HG03196 (cell line): ENCODE measurements at regions not wholly inside any gene's neighbourhood (a gene's known extent, or its start where the extent isn't known, plus 50 kb on each side); places are given as distances from the start of the nearest gene placed in this dataset.
A peak's percentile ranks its signal among the peaks of the same experiment; 100 is the strongest.
"Not testable (repeated sequence)": the region's sequence is repeated elsewhere in the genome, so short reads cannot be mapped to it uniquely, and the experiment has no call there.

ENCODE experiments used
- ATAC-seq: cut with Tn5 transposase; IDR thresholded peaks from one replicate; pipeline ENCODE4 v1.9.1; 2021; ENCODE audit not compliant: unreplicated experiment

DNA sequence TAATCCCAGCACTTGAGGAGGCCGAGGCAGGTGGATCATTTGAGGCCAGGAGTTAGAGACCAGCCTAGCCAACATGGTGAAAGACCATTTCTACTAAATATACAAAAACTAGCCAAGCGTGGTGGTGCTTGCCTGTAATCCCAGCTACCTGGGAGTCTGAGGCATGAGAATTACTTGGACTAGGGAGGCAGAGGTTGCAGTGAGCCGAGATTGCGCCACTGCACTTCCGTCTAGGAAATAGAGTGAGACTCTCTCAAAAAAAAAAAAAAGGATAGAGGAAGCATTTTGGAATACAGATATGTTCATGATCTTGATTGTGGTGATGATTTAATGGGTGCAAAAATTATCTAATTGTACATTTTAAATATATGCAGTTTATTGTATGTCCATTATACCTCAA is 67.8 kb upstream of the GBE1 start:
- not testable (repeated sequence) for ATAC-seq

DNA sequence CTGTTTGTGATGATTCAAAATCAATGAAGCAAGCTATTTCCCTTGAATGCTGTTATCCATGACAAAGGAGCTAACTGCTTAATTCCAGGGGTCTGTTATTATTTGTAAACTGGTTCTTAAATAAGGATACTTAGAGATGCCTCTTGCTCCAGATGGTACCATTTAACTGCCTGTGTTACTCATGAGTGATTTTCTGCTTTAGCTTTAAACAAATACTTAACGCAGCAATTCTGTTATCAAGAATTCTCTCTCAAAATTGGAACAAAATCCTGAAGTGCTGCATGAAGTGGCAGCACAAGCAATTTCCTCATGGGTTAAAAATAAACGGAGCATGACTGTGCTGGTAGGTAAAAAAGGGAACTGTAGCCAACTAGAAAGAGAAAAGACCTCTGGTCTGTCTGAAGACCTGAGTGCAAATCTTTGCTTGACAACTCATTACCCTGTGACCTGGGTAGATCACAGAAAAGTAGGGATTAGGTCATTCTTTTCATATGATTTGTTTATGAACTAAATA is 62.5 kb upstream of the GBE1 start:
- ATAC-seq: peak; percentile 92

- ATAC-seq: no peak
Measured at GRCh38 chr3:81823086-81823485, 61.6 kb upstream of the GBE1 start.

DNA sequence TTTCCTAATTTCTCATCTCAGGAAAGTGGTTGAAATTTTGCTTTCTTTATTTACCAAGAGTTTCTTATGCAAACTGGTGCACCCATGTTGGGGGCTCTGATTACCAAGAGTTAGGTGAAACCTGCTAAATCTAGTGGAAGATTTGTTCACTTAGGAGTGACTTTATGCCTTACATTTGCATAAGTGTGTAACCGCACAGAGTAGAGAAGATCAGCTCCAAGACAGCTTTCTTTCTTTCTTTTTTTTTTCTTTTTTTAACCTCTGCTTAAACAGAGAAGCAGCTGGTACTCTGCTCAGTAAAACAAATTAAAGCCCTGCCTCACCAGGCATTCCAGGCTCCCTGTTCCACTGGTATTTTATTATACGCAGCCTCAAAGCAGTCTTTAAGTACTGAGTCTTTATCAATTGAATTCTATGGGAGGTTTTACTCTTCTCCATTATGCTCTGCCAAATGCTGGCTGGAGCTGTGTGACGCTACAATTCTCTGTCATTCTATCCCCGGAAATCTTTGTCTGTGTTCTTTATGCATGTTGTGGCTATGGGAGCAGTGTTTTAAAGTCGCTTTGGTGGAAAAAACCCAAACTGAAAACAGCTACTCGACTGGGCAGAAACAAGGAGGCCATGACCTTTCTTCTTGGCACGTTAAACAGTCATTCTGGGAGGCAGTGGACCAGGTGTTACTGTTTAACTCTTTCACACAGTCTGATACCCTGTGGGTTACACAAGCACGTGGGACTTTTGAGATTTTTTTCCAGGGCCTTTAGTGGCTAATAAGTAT is 55.2 kb upstream of the GBE1 start:
- peak; percentile 99 for ATAC-seq

DNA sequence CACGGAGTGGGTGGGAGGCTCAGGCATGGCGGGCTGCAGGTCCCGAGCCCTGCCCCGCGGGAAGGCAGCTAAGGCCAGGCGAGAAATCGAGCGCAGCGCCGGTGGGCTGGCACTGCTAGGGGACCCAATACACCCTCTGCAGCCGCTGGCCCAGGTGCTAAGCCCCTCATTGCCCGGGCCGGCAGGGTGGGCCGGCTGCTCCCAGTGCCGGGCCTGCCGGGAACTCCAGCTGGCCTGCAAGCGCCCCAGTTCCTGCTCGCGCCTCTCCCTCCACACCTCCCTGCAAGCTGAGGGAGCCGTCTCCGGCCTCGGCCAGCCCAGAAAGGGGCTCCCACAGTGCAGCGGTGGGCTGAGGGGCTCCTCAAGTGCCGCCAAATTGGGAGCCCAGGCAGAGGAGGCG is 50.7 kb upstream of the GBE1 start:
- ATAC-seq: not testable (repeated sequence)
